Naive thymus-derived CD4-positive, alpha-beta T cell (primary cell): ENCODE measurements at regions not wholly inside any gene's neighbourhood (a gene's known extent, or its start where the extent isn't known, plus 50 kb on each side); places are given as distances from the start of the nearest gene placed in this dataset.

Experiments
- ATAC-seq: fragments of 150-1000 bp; cut with Tn5 transposase; 2 replicates; pipeline ENCODE4 v1.10.0; 2021; ENCODE audit warnings: mild to moderate bottlenecking, moderate library complexity
- CTCF ChIA-PET: fragments of 350-600 bp; sonication (Branson Sonifier 250); formaldehyde crosslinking; loops from one replicate; lab custom pipeline; 2021; ENCODE audit warnings: antibody characterized with exemption; lab: Charles Lee
- POLR2A ChIA-PET: fragments of 350-600 bp; sonication (Branson Sonifier 250); formaldehyde crosslinking; loops from one replicate; lab custom pipeline; 2021; ENCODE audit warnings: antibody characterized with exemption, inconsistent platforms; lab: Charles Lee
- DNase-seq, 9 donors: peaks; one replicate each; pipeline versions ENCODE4 v3.0.0 to v3.0.0-alpha.2; 2020 to 2022; ENCODE audit warnings: mixed read lengths in 1 of 9
- H3K27ac ChIP-seq: one replicate; pipeline ENCODE4 v1.7.0; 2013; ENCODE audit warnings: mild to moderate bottlenecking, low read depth, low read length, moderate library complexity
- H3K27me3 ChIP-seq, 2 donors: one replicate each; pipeline ENCODE4 v1.7.0; 2013; ENCODE audit warnings: low read length in 2 of 2, mild to moderate bottlenecking in 2 of 2, moderate library complexity in 2 of 2; ENCODE audit not compliant: control insufficient read depth in 2 of 2, insufficient read depth in 2 of 2
- H3K36me3 ChIP-seq, 3 experiments: 1 replicate in 2 of 3; 2 replicates in 1 of 3; pipeline ENCODE4 v1.7.0; 2013; ENCODE audit warnings: low read length in 3 of 3, mild to moderate bottlenecking in 3 of 3, moderate library complexity in 1 of 3; ENCODE audit not compliant: insufficient read depth in 3 of 3, control insufficient read depth in 2 of 3
- H3K4me1 ChIP-seq, 2 donors: one replicate each; pipeline ENCODE4 v1.7.0; 2013; ENCODE audit warnings: low read length in 2 of 2, mild to moderate bottlenecking in 2 of 2, moderate library complexity in 1 of 2; ENCODE audit not compliant: control insufficient read depth in 2 of 2, insufficient read depth in 2 of 2
- H3K4me3 ChIP-seq: 2 replicates; pipeline ENCODE4 v1.7.0; 2013; ENCODE audit warnings: mild to moderate bottlenecking, low read length
- H3K9me3 ChIP-seq, 3 experiments: 1 replicate in 2 of 3; 2 replicates in 1 of 3; pipeline ENCODE4 v1.7.0; 2013; ENCODE audit warnings: low read length in 3 of 3; ENCODE audit not compliant: control insufficient read depth in 2 of 3
- H3K27ac Mint-ChIP-seq, 9 donors: one replicate each; pipeline ENCODE4 v1.8.0; 2020 to 2022; ENCODE audit warnings: mixed read lengths in 9 of 9, mild to moderate bottlenecking in 8 of 9, moderate library complexity in 5 of 9, inconsistent platforms in 2 of 9
- H3K27me3 Mint-ChIP-seq, 5 donors: one replicate each; pipeline ENCODE4 v1.8.0; 2021 to 2022; ENCODE audit warnings: mixed read lengths in 5 of 5, mild to moderate bottlenecking in 1 of 5
- H3K36me3 Mint-ChIP-seq, 5 donors: one replicate each; pipeline ENCODE4 v1.8.0; 2020 to 2022; ENCODE audit warnings: mixed read lengths in 5 of 5, mild to moderate bottlenecking in 3 of 5, inconsistent platforms in 1 of 5
- H3K4me1 Mint-ChIP-seq, 7 donors: one replicate each; pipeline ENCODE4 v1.8.0; 2020 to 2022; ENCODE audit warnings: mixed read lengths in 7 of 7, mild to moderate bottlenecking in 3 of 7, inconsistent platforms in 1 of 7
- H3K4me3 Mint-ChIP-seq, 10 donors: one replicate each; pipeline ENCODE4 v1.8.0; 2020 to 2022; ENCODE audit warnings: mild to moderate bottlenecking in 10 of 10, mixed read lengths in 10 of 10, moderate library complexity in 6 of 10, inconsistent platforms in 2 of 10
- H3K9me3 Mint-ChIP-seq, 11 donors: one replicate each; pipeline ENCODE4 v1.8.0; 2020 to 2022; ENCODE audit warnings: mixed read lengths in 11 of 11, mild to moderate bottlenecking in 4 of 11, inconsistent platforms in 1 of 11, moderate library complexity in 1 of 11
- intact Hi-C, 2 donors: fragments of 100-400 bp; cut with micrococcal nuclease; formaldehyde crosslinking; loops; one replicate each; pipeline ENCODE4 v1.15.1; 2023

GRCh38 chr13:62094932-62095331 lies 679.3 kb upstream of the PCDH20 start:
- H3K9me3 ChIP-seq: no peaks in the 10 kb centered on the region
- no peaks in the 10 kb centered on the region for H3K4me1 ChIP-seq
- POLR2A ChIA-PET: no interaction called here
- H3K27me3 ChIP-seq: no peaks in the 10 kb centered on the region
- Mint-ChIP-seq H3K27ac (no peak overlapping the region), H3K9me3 (peaks cover 0 to 20% (median 3%) of the 10 kb centered on the region in 11 donors), H3K27me3 (no peaks in the 10 kb centered on the region), H3K4me3 (no peak overlapping the region), H3K4me1 (no peaks in the 10 kb centered on the region), H3K36me3 (no peaks in the 10 kb centered on the region)
- ATAC-seq (no peak), DNase-seq (no peak)
- H3K36me3 ChIP-seq: no peaks in the 10 kb centered on the region
- intact Hi-C loops: no loop called here
- CTCF ChIA-PET: no interaction called here
- H3K27ac ChIP-seq: no peak overlapping the region
- no peak overlapping the region for H3K4me3 ChIP-seq

GRCh38 chr13:62093984-62094780 lies 678.5 kb upstream of the PCDH20 start:
- Mint-ChIP-seq H3K36me3 (no peaks in the 10 kb centered on the region), H3K27ac (no peak overlapping the region), H3K4me3 (no peak overlapping the region), H3K27me3 (no peaks in the 10 kb centered on the region), H3K9me3 (peaks cover 0 to 23% (median 1%) of the 10 kb centered on the region in 11 donors), H3K4me1 (no peaks in the 10 kb centered on the region)
- no peak overlapping the region for H3K4me3 ChIP-seq
- no peaks in the 10 kb centered on the region for H3K36me3 ChIP-seq
- H3K27ac ChIP-seq: no peak overlapping the region
- H3K27me3 ChIP-seq: no peaks in the 10 kb centered on the region
- ChIA-PET POLR2A (no interaction called here), CTCF (no interaction called here)
- no peak for ATAC-seq
- H3K4me1 ChIP-seq: no peaks in the 10 kb centered on the region
- H3K9me3 ChIP-seq: no peaks in the 10 kb centered on the region
- DNase-seq: no peak
- intact Hi-C loops: no loop called here

GRCh38 chr13:62092949-62093348 lies 677.3 kb upstream of the PCDH20 start:
- ATAC-seq (no peak), DNase-seq (no peak)
- no peaks in the 10 kb centered on the region for H3K36me3 ChIP-seq
- H3K27me3 ChIP-seq: no peaks in the 10 kb centered on the region
- intact Hi-C loops: no loop called here
- H3K4me3 Mint-ChIP-seq: no peak overlapping the region
- CTCF ChIA-PET: no interaction called here
- H3K36me3 Mint-ChIP-seq: no peaks in the 10 kb centered on the region
- no peak overlapping the region for H3K27ac ChIP-seq
- H3K27me3 Mint-ChIP-seq: no peaks in the 10 kb centered on the region
- H3K9me3 Mint-ChIP-seq: peaks cover 0 to 16% (median 1%) of the 10 kb centered on the region in 11 donors
- H3K4me1 Mint-ChIP-seq: no peaks in the 10 kb centered on the region
- H3K9me3 ChIP-seq: no peaks in the 10 kb centered on the region
- H3K4me1 ChIP-seq: no peaks in the 10 kb centered on the region
- H3K27ac Mint-ChIP-seq: no peak overlapping the region
- POLR2A ChIA-PET: no interaction called here
- H3K4me3 ChIP-seq: no peak overlapping the region

DNA sequence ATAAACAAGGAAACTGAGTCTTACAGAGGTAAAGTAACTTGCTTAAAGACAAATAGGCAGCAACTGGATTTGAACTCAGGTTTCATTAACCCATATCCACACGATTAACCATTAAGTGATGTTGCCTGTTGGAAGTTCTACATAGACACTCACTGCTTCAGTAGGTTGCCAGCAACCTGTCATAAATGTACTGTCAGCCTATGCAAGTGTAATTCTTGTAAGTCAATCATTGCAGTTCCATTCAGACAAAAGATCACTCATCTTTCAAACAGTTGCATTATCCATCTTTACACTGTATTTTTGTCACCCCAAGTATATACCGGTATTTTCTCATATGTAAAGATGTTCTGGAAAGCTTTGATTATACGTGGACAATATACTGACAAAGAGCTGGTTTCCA lies 676.9 kb upstream of the PCDH20 start:
- no peaks in the 10 kb centered on the region for H3K4me1 Mint-ChIP-seq
- H3K27ac Mint-ChIP-seq: no peak overlapping the region
- Histone ChIP-seq H3K27me3 (no peaks in the 10 kb centered on the region), H3K36me3 (no peaks in the 10 kb centered on the region), H3K9me3 (no peaks in the 10 kb centered on the region), H3K4me1 (no peaks in the 10 kb centered on the region), H3K27ac (no peak overlapping the region), H3K4me3 (no peak overlapping the region)
- no peaks in the 10 kb centered on the region for H3K27me3 Mint-ChIP-seq
- peaks cover 0 to 16% (median 1%) of the 10 kb centered on the region in 11 donors for H3K9me3 Mint-ChIP-seq
- intact Hi-C loops: no loop called here
- DNase-seq (no peak), ATAC-seq (no peak)
- CTCF ChIA-PET: no interaction called here
- H3K36me3 Mint-ChIP-seq: no peaks in the 10 kb centered on the region
- no peak overlapping the region for H3K4me3 Mint-ChIP-seq
- POLR2A ChIA-PET: no interaction called here

DNA sequence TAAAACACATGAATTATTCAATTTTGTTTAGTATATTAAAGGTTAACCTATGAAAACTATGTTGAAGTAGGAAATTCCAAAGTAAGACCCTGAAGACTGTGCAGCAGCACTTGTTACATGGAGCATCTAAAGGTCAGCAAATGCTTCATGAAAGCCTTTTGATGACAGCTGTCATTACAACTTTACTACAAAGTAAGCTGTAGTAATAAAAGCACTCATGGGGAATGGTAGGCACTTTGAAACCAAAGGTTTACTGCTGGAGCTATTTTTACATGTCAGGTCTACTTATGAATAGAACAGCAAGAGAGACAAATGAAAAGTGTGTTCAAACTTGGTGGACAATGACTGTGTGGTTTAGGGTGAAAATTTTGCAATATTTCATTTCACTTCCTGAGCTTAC lies 672.5 kb upstream of the PCDH20 start:
- CTCF ChIA-PET: no interaction called here
- intact Hi-C loops: no loop called here
- no peaks in the 10 kb centered on the region for H3K4me1 ChIP-seq
- Mint-ChIP-seq H3K36me3 (no peaks in the 10 kb centered on the region), H3K27me3 (no peaks in the 10 kb centered on the region), H3K27ac (no peak overlapping the region), H3K4me1 (no peaks in the 10 kb centered on the region), H3K4me3 (no peak overlapping the region), H3K9me3 (peaks cover 0 to 11% (median 0%) of the 10 kb centered on the region in 11 donors)
- no peaks in the 10 kb centered on the region for H3K9me3 ChIP-seq
- no peak overlapping the region for H3K4me3 ChIP-seq
- no peaks in the 10 kb centered on the region for H3K27me3 ChIP-seq
- POLR2A ChIA-PET: no interaction called here
- H3K36me3 ChIP-seq: no peaks in the 10 kb centered on the region
- no peak overlapping the region for H3K27ac ChIP-seq
- ATAC-seq (no peak), DNase-seq (no peak)

DNA sequence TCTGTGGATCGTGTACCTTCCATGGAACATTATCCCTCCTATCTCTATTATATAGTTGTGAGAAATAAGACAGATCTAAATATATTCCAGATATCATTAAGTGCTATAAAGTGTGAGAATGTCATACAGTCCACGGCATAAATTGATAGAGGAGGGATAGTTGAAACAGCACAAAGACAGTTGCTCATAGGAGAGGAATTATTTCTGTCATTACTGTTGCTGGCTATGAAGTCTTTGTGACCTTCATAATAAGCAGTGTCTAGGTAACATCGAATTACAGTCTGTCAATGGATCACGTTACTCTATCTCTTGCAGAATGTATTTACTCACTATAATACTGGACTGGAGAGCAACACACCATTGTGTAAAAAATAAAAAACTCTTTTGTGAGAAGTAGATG lies 671.5 kb upstream of the PCDH20 start:
- Histone ChIP-seq H3K36me3 (no peaks in the 10 kb centered on the region), H3K4me3 (no peak overlapping the region), H3K4me1 (no peaks in the 10 kb centered on the region), H3K9me3 (no peaks in the 10 kb centered on the region), H3K27ac (no peak overlapping the region), H3K27me3 (no peaks in the 10 kb centered on the region)
- DNase-seq (no peak), ATAC-seq (no peak)
- H3K9me3 Mint-ChIP-seq: peaks cover 0 to 8% (median 0%) of the 10 kb centered on the region in 11 donors
- no peak overlapping the region for H3K4me3 Mint-ChIP-seq
- CTCF ChIA-PET: no interaction called here
- POLR2A ChIA-PET: no interaction called here
- H3K27ac Mint-ChIP-seq: no peak overlapping the region
- no peaks in the 10 kb centered on the region for H3K27me3 Mint-ChIP-seq
- H3K4me1 Mint-ChIP-seq: no peaks in the 10 kb centered on the region
- intact Hi-C loops: no loop called here
- H3K36me3 Mint-ChIP-seq: no peaks in the 10 kb centered on the region
